KMS-11 (cell line): ENCODE measurements at regions not wholly inside any gene's neighbourhood (a gene's known extent, or its start where the extent isn't known, plus 50 kb on each side); places are given as distances from the start of the nearest gene placed in this dataset.
"Not testable (repeated sequence)": the region's sequence is repeated elsewhere in the genome, so short reads cannot be mapped to it uniquely, and the experiment has no call there.

Experiments
- H2AFZ ChIP-seq: fragments of 200-600 bp; sonication (generic); 2 replicates; pipeline ENCODE4 v1.6.1; 2016; ENCODE audit warnings: antibody characterized with exemption, mixed run types, low read depth
- H3K27ac ChIP-seq: fragments of 200-600 bp; sonication (generic); 2 replicates; pipeline ENCODE4 v1.6.1; 2016; ENCODE audit warnings: mild to moderate bottlenecking, mixed run types
- H3K27me3 ChIP-seq: fragments of 200-600 bp; sonication (generic); 2 replicates; pipeline ENCODE4 v1.6.1; 2017; ENCODE audit warnings: mild to moderate bottlenecking, low read depth, mixed run types, moderate library complexity; ENCODE audit not compliant: insufficient read depth
- H3K36me3 ChIP-seq: fragments of 200-600 bp; sonication (generic); 2 replicates; pipeline ENCODE4 v1.6.1; 2017; ENCODE audit warnings: mild to moderate bottlenecking, mixed run types; ENCODE audit not compliant: insufficient read depth
- H3K4me1 ChIP-seq: fragments of 200-600 bp; sonication (generic); 2 replicates; pipeline ENCODE4 v1.6.1; 2016; ENCODE audit warnings: mild to moderate bottlenecking, low read depth, mixed run types; ENCODE audit not compliant: poor library complexity, severe bottlenecking
- H3K4me2 ChIP-seq: fragments of 200-600 bp; sonication (generic); 2 replicates; pipeline ENCODE4 v1.7.0; 2016; ENCODE audit warnings: mild to moderate bottlenecking, mixed run types
- H3K4me3 ChIP-seq: fragments of 200-600 bp; sonication (generic); IDR thresholded peaks from 2 replicates; pipeline ENCODE4 v1.6.1; 2017; ENCODE audit warnings: low read depth, low read length, mixed read lengths; ENCODE audit not compliant: insufficient read depth
- H3K79me2 ChIP-seq: fragments of 200-600 bp; sonication (generic); 2 replicates; pipeline ENCODE4 v1.6.1; 2016; ENCODE audit warnings: low read depth, mixed run types; ENCODE audit not compliant: insufficient read depth
- H3K9ac ChIP-seq: fragments of 200-600 bp; sonication (generic); 2 replicates; pipeline ENCODE4 v1.6.1; 2016; ENCODE audit warnings: mild to moderate bottlenecking, mixed run types
- H4K20me1 ChIP-seq: fragments of 200-600 bp; sonication (generic); 2 replicates; pipeline ENCODE4 v1.6.1; 2016; ENCODE audit warnings: mild to moderate bottlenecking, mixed run types; ENCODE audit not compliant: insufficient read depth
- TF ChIP-seq, protein P1 (sequence below): fragments of 200-600 bp; sonication (generic); conservative IDR thresholded peaks from 2 replicates; pipeline ENCODE4 v1.6.1; 2017; ENCODE audit warnings: low read depth, mild to moderate bottlenecking, antibody characterized with exemption, low read length, moderate library complexity, mixed read lengths

DNA sequence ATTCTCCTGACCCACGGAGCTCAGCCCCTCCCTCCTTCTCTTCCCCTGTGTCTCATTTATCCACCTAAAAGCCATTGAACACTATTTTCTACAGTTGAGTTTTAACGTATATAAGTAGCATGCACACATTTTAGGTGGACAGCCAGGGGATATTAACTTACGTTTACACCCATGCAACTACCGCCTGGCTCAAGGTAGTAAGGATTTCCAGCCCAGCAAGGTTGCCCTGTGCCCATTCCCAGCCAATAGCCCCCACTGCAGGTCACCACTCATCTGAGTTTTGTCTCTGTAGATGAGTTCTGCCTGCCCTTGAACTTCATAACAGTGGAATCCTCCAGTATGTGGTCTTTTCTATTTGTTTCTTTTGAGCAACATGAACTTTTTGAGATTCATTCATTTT lies 65.4 kb downstream of the SMIM38 start:
- Histone ChIP-seq H3K79me2 (no peaks in the 10 kb centered on the region), H3K9ac (no peak overlapping the region), H3K27ac (no peak overlapping the region), H3K4me1 (no peaks in the 10 kb centered on the region), H3K4me3 (no peak overlapping the region), H2AFZ (no peak overlapping the region), H3K27me3 (peaks cover 54% of the 10 kb centered on the region), H3K4me2 (no peak overlapping the region), H4K20me1 (no peaks in the 10 kb centered on the region), H3K36me3 (no peaks in the 10 kb centered on the region)
- TF ChIP-seq, protein P1, sequence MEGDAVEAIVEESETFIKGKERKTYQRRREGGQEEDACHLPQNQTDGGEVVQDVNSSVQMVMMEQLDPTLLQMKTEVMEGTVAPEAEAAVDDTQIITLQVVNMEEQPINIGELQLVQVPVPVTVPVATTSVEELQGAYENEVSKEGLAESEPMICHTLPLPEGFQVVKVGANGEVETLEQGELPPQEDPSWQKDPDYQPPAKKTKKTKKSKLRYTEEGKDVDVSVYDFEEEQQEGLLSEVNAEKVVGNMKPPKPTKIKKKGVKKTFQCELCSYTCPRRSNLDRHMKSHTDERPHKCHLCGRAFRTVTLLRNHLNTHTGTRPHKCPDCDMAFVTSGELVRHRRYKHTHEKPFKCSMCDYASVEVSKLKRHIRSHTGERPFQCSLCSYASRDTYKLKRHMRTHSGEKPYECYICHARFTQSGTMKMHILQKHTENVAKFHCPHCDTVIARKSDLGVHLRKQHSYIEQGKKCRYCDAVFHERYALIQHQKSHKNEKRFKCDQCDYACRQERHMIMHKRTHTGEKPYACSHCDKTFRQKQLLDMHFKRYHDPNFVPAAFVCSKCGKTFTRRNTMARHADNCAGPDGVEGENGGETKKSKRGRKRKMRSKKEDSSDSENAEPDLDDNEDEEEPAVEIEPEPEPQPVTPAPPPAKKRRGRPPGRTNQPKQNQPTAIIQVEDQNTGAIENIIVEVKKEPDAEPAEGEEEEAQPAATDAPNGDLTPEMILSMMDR: no peak

DNA sequence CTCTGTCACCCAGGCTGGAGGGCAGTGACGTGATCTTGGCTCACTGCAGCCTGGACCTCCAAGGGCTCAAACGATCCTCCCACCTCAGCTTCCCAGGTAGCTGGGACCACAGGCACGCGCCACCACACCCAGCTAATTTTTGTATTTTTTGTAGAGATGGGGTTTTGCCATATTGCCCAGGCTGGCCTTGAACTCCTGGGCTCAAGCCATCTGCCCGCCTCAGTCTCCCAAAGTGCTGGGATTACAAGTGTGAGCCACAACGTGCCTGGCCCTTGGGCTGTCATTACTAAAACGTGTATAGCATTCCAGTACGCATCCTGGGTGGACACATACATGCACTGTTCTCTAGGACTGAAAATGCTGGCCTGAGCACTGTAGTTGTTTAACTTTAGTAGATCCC lies 65.9 kb downstream of the SMIM38 start:
- not testable (repeated sequence) for H3K4me2 ChIP-seq, H3K4me1 ChIP-seq, H3K4me3 ChIP-seq, H4K20me1 ChIP-seq, H3K79me2 ChIP-seq, H3K27ac ChIP-seq, H3K9ac ChIP-seq, H2AFZ ChIP-seq, H3K36me3 ChIP-seq
- peaks cover 54% of the 10 kb centered on the region for H3K27me3 ChIP-seq

GRCh38 chr11:69227271-69227670 lies 66.7 kb upstream of the MYEOV start:
- Histone ChIP-seq H3K4me3 (no peak overlapping the region), H3K27me3 (peaks cover 25% of the 10 kb centered on the region; the same call in 1 of the 2 replicates)
- TF ChIP-seq, protein P1: no peak

GRCh38 chr11:69229511-69229910 lies 64.4 kb upstream of the MYEOV start:
- TF ChIP-seq, protein P1: no peak
- H3K4me1 ChIP-seq: no peaks in the 10 kb centered on the region
- H3K27ac ChIP-seq: no peak overlapping the region
- H3K4me2 ChIP-seq: no peak overlapping the region
- no peak overlapping the region for H2AFZ ChIP-seq
- no peaks in the 10 kb centered on the region for H3K36me3 ChIP-seq
- H3K9ac ChIP-seq: no peak overlapping the region
- no peaks in the 10 kb centered on the region for H3K79me2 ChIP-seq
- H3K4me3 ChIP-seq: no peak overlapping the region
- H4K20me1 ChIP-seq: no peaks in the 10 kb centered on the region
- peaks cover 5% of the 10 kb centered on the region; the same call in 1 of the 2 replicates for H3K27me3 ChIP-seq

More at GRCh38 chr11:69227271-69227670, 66.7 kb upstream of the MYEOV start:
- no peaks in the 10 kb centered on the region for H4K20me1 ChIP-seq
- H3K36me3 ChIP-seq: no peaks in the 10 kb centered on the region
- H3K4me1 ChIP-seq: no peaks in the 10 kb centered on the region
- H3K4me2 ChIP-seq: no peak overlapping the region
- H2AFZ ChIP-seq: no peak overlapping the region
- H3K79me2 ChIP-seq: no peaks in the 10 kb centered on the region
- no peak overlapping the region for H3K27ac ChIP-seq
- no peak overlapping the region for H3K9ac ChIP-seq

- Histone ChIP-seq H3K4me2 (no peak overlapping the region), H3K79me2 (no peaks in the 10 kb centered on the region), H3K9ac (no peak overlapping the region), H3K36me3 (no peaks in the 10 kb centered on the region), H3K4me3 (no peak overlapping the region), H3K27ac (no peak overlapping the region), H2AFZ (no peak overlapping the region), H3K4me1 (no peaks in the 10 kb centered on the region), H4K20me1 (no peaks in the 10 kb centered on the region), H3K27me3 (peaks cover 6% of the 10 kb centered on the region; the same call in 1 of the 2 replicates)
- TF ChIP-seq, protein P1: no peak
These were observed 63.0 kb upstream of the MYEOV start for GRCh38 chr11:69230856-69231425.
